Activated CD8-positive, alpha-beta memory T cell treated with anti-CD3 and anti-CD28 coated beads, Interleukin-2, amount 50 U/mL, for 48 hours (primary cell): ENCODE measurements at regions not wholly inside any gene's neighbourhood (a gene's known extent, or its start where the extent isn't known, plus 50 kb on each side); places are given as distances from the start of the nearest gene placed in this dataset.

ENCODE experiments used
- DNase-seq: peaks from one replicate; pipeline ENCODE4 v3.0.0-alpha.2; 2020

DNA sequence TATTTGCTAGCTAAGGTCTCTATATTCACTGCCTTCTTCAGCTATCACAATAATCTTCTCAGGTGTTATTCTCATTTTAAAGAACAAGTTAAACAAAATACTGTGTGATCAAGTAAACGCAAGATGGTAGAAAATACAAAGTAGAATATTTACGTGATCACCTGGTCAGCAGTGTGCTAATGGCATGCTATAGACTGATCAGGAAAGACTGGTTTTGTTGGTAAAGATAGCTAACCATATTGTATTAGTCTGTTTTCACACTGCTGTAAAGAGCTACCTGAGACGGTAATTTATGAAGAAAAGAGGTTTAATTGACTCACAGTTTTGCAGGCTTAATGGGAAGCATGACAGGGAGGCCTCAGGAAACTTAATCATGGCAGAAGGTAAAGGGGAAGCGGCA lies 50.4 kb downstream of the ZBTB38 start:
- no peak for DNase-seq

DNA sequence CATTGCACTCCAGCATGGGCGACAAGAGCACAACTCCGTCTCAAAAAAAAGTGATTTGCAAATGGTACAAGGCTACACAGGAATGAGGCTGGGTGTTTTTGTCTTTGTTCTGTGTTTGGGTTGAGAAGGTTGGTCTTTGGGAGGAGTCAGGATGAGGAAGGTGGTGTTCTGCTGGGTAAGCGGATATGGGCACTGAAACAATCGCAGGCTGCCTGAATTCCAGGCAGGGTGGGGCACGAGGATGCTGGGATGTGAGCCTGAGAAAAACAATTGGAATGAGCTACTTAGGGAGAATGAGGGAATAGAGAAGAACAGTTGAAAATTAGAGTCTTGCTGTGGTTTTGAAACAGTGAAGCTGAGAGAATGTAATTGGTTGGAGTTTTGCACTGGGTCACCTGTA lies 51.6 kb downstream of the ZBTB38 start:
- no peak for DNase-seq

DNA sequence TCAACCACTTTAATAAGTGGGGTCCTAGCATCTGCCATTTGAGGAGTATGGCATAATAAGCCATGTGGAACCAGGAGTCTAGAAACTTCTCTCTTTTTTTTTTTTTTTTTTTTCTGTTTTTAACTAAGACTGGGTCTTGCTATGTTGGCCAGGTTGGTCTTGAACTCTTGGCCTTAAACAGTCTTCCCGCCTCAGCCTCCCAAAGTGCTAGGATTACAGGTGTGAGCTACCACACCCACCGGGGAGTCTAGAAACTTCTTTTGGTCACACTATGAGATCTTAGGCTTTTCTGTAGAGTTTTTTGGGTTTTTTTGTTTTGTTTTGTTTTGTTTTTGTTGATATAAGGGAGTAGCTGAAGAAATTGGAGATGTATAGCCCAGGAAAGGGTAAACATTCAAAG lies 52.9 kb downstream of the ZBTB38 start:
- no peak for DNase-seq

DNA sequence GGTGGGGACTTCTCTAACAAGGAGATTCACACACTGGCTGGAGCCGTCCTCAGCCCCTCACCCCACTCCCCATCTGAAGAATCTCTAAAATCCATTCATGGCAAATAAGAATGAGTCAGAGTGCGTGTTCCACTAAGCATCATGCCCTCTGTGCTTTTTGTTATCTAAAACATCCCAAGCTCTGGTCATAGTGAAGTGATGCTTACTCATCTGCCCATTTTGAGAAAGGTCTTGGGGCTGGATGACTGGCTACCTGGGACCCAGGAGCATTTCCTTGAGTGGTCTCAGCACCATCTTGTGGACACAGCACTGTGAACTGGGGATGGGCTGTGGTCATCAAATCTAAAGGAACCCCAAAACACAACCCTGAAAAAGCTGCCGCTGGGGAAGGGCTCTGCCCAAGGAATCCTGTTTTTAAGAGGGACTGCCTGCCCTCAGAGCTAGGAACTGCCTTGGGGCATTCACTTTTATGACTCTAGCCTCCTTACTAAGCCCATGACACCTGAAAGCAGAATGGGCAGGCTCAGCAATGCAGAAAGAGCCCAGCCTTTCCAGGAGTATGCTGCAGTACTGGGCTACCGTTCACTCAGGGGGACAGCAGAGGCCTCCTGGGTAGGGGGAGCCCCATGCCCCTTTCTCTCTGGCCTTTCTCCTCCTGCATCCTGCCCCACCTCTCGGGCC lies 53.5 kb downstream of the ZBTB38 start:
- no peak for DNase-seq

DNA sequence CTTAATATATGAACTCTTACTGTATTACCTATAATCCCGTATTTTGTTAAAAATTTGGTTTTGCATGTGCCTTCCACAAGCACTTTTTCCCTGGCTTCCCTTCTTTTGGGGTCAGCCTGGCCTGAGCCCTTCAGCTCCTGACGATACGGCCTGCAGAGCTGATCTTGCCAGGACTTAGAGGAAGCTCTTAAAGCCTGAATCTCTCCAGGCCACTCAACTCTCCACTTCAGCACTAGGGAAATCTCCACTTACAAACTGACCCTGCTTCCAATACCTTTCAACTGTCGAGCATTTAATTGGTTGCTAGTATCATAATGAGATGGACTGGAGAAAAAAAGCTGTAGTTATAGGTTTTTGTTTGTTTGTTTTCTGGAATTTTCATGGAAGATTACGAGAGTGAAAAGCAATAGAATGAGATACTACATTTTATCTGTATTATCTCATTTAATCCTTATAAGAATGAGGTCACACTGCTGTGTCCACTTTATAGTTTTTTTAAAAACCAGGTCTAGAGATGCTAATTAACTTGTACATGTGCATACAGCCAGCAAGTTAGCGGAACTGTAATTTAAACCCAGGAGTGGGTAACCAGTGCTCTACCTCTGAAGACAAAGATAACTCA lies 54.8 kb downstream of the ZBTB38 start:
- DNase-seq, result no peak

DNA sequence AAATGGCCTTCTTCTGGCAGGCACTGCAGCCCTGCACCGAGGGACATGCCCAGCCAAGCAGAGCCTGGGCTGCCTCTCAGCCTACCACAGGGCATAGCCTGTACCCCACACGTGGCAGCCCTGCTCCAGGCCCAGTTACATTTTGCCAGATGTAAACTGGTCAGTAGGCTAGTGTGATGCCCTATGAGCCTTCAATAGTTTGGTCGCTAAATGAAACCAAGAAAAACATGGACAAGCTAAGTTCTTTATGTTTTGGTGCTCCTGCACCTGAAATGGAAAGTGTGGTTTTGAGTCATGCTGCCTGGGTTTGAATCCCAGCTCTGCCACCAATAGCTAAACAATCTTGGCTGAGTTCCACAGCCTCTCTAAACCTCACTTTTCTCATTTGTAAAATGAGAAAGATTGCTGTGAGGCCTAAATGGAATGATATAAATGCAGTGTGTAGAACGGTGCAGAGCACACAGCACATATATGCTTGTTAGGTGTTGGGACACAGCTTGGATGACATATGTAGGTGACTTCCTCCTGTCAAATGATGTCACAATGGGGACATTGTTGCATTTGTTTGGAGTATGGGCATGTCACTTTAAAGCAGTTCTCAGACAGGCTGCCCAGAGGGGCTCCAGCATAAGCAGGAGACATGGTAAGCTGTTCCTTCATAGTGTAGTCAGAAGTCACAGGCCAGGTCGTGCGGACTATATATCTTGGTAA lies 57.4 kb downstream of the ZBTB38 start:
- DNase-seq, result no peak

DNA sequence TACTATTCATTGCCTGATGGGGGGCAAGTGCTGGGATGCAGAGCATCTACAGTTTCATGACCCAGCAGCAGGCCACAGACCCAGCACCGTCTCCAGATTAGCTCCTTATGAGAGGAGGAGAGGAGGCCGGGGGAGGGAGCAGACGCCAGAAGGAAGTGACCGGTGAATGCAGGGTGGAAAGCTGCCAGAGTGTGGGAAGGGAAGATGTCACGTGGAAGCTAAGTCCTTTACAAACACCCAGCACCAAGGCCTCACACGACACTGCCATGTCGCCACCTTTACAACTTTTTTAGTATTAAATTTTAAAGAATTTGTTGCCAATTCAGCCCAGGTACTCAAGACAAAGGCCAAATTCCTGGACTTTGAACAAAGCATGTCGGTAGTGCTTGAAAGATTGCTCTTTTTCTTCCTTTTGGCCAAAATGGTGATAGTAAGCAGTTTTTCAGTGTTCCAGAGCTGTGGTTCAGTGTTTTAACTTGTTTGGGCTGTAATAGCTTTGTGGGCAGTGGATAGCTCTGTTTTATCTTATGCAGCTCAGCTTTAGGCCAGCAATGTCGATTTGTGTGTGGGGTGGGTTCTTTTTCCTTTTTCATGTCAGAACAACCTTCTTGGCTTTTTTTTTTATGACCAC lies 58.2 kb downstream of the ZBTB38 start:
- no peak for DNase-seq

DNA sequence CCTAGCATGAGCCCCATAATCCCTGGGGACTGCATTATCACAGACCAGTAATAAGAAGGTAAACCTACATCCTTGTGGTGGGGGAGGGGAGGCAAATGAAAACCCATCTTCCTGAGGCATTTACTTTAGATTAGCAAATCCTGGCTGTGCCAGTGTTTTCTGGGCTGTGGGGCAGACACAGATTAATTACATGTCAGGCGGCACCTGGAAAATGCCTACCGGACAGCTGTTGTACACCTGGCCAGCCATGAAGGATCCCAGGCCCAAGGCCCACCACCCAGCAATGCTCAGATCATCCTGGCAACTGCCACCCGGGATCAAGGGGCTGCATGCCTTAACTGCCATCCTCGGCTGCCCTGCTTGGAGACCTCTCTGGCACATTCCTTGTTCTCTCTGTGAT lies 59.1 kb upstream of the RASA2 start:
- DNase-seq, result peak; percentile 33

DNA sequence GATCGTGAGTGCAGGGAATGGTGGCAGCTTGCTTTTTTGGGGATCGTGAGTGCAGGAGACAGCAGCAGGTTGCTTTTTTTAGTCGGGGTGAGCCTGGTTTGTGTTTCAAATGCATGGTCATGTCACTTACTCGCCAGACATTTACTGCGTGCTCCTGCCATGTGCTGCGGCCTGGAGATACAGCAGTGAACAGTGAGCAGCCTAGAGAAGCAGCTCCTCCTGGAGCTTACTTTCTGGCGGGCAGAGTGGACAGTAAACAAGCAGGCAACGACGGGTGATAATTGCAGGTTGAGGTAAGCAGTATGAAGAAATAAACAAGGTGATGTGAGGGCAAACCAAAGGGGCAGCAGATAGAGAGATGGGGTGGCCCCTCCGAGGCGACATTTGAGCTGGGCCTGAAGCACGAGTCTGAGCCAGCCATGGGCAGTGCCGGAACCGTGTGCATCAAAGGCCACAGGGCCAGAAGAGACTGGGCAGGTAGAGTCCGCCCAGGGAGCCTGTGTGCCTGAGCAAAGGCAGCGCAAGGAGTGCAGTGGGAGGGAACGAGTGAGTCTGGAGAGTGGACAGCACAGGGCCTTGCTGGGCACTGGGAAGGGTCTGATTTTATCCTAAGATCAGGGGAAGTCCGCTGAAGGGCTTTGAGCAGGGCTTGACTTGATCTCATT lies 57.3 kb upstream of the RASA2 start:
- no peak for DNase-seq

DNA sequence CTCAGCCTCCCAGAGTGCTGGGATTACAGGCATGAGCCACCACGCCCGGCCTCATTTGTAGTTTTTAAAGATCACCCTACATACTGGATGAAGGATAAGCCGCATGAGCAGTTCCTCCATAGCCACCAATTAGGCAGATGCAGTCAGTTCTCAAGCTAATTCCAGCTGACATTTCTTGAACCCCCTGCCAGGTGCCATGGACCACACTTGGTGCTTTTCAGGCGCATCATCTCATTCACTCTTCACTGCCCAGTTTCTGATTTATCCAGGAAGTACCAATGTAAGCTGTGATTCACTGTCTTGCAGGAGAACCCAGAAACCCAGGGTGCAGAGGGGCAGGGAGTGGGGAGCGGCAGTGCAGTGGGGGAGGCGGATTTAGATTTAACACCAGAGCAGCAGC lies 56.5 kb upstream of the RASA2 start:
- DNase-seq, result no peak

DNA sequence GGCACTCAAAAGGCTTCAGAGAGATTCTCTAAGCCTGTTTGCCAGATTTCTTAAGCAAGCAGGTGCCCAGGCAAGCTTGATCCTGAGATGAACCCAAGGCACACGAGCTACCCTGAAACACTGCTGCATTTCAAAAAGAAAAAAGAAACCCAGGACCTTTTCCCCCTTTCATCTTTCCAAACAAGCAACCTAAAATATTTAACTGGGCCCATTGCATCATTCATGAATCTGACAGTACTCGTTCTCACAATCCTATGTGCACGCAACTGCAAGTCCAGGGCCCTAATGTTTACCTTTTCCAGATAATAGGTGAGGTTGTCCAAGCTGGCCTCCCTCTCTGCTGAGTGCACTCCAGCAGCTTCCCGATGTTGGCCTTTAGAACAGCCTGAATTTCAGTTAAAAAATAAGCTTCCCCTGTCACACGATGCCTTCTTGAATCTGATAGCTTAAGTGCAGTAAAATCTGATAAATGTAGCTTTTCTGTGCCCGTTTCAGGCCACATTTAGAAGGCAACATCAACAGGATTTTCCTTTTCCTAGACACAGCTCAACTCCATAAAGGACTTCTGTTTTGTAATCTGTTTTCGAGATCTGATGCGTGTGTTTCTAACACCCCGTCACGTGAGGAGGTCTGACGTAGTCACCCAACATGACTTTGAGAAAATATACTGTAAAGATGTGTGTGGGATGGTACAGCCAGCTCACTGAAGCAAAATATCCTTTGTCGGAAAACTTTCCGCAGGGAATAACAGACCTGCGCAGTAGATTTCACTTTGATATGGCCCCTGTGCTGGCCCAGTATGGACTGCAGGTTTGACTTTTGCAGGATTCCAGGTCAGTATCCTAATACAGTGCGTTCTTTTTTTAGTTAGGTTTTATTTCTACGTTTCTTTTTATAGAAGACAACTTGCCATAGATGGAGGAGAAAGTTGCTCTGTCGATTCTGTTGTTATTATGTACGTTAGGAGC lies 55.1 kb upstream of the RASA2 start:
- peak; percentile 15 for DNase-seq

DNA sequence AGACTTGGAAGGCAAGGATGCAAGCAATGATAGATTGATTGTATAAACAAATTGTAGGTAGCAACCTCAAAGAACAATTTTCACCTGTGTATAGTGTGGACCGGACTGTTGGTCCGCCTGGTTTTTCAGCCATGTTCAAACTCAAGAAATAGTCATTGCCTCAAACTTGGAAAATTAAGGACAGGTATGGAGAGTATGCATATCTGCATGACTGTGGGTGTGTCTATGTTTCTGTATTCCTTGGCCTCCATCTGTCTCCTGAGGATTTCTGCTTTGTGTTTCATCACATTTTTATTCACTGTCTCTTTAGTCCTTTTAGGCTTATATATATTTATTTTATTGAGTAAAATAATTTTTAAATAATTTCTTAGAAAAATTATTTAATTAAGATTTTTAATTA lies 53.9 kb upstream of the RASA2 start:
- no peak for DNase-seq

DNA sequence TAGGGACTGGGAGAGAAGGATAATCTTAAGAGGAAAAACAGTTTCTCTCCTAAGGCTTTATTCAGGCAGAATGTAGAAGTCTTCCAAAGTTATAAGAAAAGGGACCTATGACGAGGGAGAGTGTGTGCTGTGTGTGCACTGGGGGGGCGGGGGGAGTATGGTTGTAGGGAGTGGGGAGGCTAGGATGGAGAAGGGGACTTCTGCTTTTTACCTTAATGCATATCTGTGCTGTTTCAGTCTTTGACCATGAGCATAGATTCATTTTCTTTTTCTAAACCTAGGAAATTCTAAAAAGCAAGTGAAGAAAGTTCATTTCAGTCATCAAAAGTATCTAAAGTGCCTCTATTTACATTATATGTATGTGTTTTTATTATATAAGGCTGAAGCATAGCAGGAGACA lies 52.6 kb upstream of the RASA2 start:
- DNase-seq, result no peak

DNA sequence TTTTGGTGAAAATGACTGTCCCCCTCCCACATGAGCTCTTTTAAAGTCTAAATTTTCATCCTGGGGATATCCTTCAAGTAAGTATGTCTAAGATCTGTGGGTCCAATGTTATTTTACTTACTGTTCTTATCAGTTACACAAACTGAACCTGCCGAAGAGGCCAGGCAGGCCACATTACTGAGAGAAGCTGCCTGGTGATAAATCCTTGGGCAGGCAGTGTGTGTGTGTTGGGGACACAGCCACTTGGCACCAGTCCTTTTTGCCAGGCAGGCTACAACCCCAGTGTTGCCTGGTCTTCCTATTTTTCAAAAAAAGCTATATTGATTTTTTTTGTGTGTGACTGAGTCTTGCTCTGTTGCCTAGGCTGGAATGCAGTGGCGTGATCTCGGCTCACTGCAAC lies 50.6 kb upstream of the RASA2 start:
- no peak for DNase-seq
